Fibroblast of mammary gland (primary cell): ENCODE measurements at regions not wholly inside any gene's neighbourhood (a gene's known extent, or its start where the extent isn't known, plus 50 kb on each side); places are given as distances from the start of the nearest gene placed in this dataset.

Source experiments
- DNase-seq: peaks from one replicate; pipeline ENCODE4 v3.0.0-alpha.2; 2010; ENCODE audit warnings: low read depth
- H3K4me3 ChIP-seq: 2 replicates; pipeline ENCODE4 v1.5.1; 2011; ENCODE audit warnings: low read depth, mild to moderate bottlenecking, low read length, moderate library complexity; ENCODE audit not compliant: control insufficient read depth
- CTCF ChIP-seq: conservative IDR thresholded peaks from 2 replicates; pipeline ENCODE4 v1.5.1; 2011; ENCODE audit warnings: low read depth, low read length, inconsistent platforms; ENCODE audit not compliant: control insufficient read depth, insufficient read depth

DNA sequence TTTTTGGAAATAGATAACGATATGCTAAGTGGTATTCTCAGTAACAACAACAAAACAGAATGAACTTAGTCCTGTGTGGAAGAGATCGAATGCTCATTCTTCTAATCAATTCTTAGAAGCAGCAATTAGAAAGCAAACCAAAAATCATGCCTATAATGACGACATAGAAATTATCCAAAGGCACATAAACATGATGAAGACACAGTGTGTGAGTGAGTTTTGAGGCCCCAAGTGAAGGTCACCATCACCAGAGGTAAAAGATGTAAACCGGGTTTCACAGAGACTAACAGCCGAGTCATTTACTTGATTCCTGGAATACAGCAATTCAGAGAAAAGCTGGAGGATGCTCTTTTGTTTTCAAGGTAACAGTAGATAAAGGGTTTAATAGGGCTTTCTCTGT is 509.2 kb downstream of the TDRD15 start:
- no peak for DNase-seq
- no peak overlapping the region for H3K4me3 ChIP-seq
- no peak for TF ChIP-seq CTCF

- no peak overlapping the region for H3K4me3 ChIP-seq
- no peak for DNase-seq
- no peak for TF ChIP-seq CTCF
Measured at GRCh38 chr2:21633466-21633865, 509.7 kb downstream of the TDRD15 start.

DNA sequence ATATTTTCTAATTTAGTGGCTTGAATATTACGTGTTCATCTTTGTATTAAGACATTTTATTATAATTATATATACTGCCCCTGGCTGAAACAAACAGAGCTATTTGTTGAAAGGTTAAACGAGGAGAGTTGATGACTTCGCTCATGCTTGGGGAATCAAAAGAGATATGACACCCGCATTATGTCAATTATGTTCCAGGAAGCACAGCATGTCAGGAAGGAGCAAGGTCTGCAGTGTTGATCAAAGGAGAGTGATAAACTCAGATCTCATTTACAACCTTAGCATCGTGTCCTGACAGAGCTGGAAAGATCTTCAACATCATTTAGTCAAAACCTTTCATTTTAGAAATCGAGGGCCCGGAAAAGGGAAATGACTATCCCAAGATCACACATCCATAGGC is 510.1 kb downstream of the TDRD15 start:
- TF ChIP-seq CTCF = no peak
- H3K4me3 ChIP-seq = no peak overlapping the region
- DNase-seq = no peak

- DNase-seq = no peak
- TF ChIP-seq CTCF = no peak
- no peak overlapping the region for H3K4me3 ChIP-seq
Measured at GRCh38 chr2:21640046-21640445, 516.3 kb downstream of the TDRD15 start.

GRCh38 chr2:21642647-21643046 is 518.9 kb downstream of the TDRD15 start:
- TF ChIP-seq CTCF = no peak
- DNase-seq = no peak
- H3K4me3 ChIP-seq = no peak overlapping the region

DNA sequence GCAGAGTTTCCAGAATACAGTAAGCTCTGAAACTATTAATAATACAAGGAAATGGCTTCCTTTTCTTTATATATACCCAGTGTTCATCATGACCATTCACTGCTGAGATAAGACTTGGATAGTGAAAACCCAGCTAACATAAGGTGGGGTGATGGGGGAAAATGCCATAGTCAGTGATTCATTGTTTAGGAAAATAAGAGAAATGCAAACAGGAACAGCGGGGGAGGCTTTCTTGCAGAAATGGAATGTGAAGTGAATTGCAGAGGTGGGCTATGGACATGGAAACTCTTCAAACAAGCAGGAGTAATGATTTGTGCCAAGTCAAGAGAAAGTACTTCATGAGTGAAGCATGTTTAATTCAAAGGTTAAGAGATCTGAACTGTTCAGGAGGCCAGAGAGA is 519.4 kb downstream of the TDRD15 start:
- no peak for TF ChIP-seq CTCF
- no peak overlapping the region for H3K4me3 ChIP-seq
- DNase-seq = no peak

DNA sequence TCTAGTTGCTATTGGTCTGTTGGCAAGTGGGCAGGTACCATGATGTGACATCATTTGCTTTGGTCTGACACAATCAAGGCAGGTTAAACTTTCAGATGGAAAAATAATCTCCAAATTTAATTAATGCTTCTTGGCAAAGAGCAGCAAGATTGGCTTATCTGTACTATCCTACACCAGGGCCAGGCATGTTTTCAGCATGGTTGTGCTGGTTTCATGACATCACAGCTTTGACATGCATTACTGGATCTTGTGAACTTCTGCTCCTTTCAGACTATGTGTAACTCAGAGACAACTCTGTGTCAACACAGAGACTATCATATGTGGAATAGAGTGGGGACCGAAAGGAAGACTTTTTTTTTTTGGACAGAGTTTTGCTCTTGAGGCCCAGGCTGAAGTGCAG is 520.5 kb downstream of the TDRD15 start:
- H3K4me3 ChIP-seq = no peak overlapping the region
- no peak for DNase-seq
- no peak for TF ChIP-seq CTCF
